HG03520 (cell line): ENCODE measurements at regions not wholly inside any gene's neighbourhood (a gene's known extent, or its start where the extent isn't known, plus 50 kb on each side); places are given as distances from the start of the nearest gene placed in this dataset.

ENCODE experiments used
- ATAC-seq: cut with Tn5 transposase; IDR thresholded peaks from one replicate; pipeline ENCODE4 v1.9.1; 2021; ENCODE audit warnings: mild to moderate bottlenecking, moderate library complexity; ENCODE audit not compliant: unreplicated experiment

DNA sequence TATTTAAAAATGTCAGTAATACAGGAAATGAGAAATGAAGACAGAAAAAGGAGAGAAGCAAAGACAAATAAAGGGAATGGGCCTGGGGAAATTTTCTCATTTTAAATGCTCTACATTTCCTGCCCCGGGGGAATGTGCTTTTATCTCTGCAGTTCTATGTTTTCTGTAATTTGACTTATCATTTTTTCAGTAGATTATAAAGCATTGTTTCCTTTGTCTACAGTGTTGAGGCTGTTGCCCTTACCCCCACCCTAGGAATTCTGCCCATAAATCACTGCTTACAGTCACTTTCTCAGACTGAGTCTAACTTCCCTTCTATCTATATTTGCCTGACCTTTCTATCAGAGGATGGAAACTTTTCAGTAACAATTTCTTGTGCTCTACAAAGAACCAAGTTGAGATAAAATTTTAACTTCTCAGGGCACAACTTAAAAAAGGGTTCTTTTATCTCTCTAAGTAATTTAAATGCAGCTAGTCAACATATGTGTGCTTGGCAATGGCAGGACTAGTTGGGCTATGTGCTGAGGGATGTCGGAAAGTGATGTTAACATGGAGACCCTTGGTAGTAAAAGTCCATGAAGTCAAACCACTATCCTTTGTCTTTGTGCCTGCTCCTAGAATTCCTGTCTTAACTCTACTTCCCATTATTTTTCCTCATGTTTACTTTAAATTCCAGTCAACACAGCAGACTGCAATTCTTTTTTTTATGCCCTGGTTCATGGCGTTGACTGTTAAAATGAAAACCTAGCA, 146.5 kb upstream of the MMADHC start:
- no peak for ATAC-seq

DNA sequence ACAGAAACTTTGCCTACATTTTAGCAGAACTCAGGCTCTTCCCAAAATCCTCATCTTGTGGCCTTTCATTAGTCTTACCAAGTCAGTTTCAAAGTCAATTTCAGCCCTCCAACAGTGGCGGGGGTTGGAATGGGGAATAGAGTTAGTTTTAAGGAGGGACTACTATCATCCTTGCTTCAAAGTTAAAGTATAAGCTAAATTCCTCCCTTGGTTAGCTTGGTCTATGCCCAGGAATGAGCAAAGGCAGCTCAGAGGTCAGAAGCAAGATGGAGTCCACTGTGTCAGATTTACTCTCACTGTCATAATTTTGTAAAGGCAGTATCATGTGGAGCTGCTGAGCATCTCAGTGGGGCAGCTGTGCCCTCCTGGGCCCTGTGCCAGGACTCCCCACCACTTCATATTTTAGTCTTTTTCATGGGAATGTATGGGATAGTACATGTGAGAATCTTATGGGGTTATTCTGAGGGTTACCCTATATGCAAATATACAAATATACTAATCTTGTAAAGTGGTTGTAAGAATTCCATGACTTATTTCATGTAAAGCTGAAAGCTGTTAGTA, 145.2 kb upstream of the MMADHC start:
- ATAC-seq, result no peak

DNA sequence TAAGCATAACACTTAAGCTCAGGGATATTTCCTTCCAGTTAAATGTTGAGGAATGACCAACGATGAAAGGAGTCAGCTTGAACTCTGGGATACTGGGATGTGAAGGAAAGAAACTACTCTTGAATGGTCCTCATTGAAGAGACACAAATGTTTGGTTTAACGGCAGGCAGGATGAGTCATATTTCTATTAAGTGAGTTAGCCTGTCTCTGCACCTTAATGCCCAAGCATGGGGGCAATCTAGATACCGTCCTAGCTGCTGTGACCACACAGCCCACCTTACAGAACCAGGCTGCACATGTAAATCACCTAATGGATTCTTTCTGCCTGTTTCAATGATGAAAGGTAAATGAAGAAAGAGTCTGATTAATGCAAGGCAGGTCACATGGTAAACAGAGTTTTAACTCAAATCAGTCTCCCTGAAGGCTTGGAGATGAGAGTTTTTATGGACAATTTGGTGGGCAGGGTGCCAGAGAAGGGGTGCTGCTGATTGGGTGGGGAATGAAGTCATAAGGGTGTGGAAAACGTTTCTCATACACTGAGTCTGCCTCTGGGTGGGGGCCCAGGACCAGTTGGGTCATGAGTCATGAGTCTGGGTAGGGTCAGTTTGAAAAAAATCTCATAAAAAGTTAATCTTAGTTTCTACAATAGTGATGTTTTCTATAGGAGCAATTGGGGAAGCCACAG, 144.6 kb upstream of the MMADHC start:
- ATAC-seq, result no peak

DNA sequence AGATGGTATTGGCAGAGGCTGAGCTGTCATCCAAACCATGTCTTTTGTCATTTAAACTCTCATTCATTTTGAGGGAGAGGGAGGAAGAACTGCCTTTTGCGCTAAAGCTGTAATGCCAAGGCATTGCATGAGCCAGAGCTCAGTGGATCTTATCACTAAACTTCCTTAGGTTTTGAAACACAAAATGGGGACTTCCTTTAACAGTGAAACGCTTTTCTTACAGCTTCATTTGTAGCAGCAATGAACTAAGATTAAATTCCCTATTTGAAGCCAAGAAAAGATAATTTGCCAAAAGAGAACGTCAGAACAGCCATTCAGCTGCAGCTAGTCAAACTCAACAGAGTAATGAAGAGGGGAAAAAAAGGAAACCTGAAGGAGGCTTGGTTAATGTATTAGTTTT, 143.5 kb upstream of the MMADHC start:
- no peak for ATAC-seq

DNA sequence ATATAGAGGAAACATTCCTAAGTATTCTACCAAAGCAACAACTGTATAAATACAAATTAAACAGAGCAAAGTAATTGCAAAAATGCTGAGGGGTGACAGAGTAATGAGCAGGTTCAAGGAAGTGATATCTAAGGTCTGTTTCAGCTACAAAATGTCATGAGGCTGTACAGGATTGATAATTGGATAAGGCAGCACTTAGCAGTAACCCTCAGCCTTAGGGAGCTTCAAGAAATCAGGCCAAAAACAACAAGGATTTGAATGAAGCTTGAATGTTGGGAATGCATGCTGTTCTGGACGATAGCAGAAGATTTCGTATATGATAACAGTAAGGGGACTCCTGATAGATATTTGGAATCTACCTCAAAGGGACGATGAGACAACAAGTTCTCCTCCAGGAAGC, 142.0 kb upstream of the MMADHC start:
- no peak for ATAC-seq

DNA sequence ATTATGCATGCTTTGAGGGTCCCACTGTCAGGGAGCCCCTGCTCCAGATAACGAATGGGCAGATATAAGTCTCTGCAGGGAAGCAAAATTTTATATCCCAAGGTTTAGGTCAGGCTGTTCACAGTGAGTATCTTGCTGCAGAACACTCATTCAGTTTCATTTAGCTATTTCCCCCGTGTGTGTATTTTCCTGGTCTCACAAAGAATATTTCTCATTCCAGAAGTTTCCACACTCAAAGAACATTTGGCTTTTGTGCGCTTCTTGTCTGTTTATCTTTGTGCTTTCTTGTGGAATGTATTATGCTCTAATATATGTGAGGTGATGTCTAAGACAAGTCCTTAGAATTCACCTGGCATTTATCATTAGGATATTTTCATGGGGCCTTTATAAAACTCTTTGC, 140.4 kb upstream of the MMADHC start:
- ATAC-seq, result no peak

DNA sequence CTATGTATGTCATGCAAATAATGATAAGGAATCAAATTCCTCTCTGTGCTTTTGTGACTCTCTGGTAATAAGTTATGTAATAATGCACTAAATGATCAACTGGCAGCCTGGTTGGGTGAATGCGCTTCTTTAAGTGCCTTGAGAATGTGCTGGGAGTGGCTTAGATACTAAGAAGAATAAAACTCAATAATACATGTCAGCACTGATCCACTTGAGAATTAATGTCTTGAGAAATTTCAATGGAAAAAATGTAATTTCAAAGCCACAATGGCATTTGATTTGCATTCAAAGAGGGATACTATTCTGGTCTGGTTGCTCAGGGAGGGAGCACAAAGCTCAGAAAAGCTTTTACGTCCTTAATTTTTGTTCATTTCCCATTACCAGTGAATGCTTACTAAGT, 137.7 kb upstream of the MMADHC start:
- no peak for ATAC-seq

DNA sequence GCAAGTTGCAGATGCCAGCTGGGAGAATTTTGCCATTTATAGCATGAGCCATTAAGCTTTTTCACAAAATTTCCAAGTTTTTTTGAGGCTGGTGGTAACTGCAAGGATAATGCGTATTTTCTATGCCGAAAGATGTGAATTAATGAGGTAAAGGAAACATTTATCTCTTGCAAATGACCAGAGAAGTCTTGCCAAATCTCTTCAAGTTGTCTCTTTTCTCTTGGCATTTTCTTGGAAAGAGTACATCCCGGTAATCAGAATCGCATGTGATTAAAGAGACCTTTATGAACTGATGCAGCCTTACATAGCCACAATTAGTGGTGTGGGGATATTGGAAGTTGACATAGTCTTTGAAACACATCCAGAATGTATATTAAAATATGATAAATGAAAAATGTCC, 136.5 kb upstream of the MMADHC start:
- ATAC-seq, result no peak

DNA sequence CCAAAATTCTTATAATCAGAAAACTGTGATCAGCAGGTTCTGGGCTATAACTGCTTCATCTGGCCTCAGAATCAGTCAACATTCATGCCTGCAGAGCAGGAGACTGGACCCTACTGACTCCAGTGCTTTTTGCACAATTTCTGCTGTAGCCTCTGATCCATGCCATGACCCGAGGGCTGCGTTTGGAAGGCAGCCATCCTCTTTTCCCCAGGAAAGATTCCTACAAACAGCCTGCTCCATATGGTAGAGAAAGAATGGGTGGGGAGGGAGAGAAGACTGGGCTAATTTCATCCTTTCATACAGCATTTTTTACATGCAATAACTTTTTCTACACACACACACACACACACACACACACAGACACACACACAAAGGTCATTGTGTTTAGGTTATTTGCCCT, 133.0 kb upstream of the MMADHC start:
- ATAC-seq, result no peak

DNA sequence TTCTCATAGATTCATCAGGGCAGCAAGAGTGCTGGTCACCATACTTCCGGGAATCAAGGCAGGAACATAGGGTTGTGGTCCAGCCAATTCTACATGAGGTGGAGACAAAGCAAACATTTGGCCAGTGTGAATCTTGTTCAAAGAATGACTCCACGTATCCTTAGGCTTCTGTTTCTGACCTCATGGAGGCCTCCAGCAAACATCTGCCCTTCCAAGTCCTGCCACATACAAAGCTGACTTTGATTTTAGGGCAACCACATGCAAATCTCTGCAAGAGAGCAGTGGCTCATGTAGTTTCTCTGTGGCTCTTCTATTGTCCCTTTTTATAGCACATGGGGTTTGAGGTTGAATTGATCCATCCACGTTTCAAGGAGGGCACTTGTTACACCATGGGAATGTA, 132.1 kb upstream of the MMADHC start:
- no peak for ATAC-seq

DNA sequence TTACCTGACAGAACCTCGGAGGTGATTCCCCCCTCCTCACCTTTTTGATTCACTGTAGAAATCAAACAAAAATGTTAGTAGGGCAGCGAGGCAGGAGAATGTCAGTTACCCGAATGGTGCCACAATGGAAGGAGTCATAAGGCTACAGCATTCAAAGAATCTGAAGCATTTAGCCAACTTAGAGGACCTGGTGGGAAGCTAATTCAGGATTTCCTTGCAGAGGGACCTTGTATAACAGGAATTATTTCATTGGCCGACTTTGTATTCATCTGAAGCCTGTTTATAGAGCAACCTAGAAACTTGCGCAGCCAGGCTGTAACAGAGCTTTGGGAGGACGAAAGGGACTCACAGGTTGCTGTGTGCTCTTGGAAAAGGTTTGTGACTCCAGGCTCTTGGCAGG, 129.1 kb upstream of the MMADHC start:
- no peak for ATAC-seq

DNA sequence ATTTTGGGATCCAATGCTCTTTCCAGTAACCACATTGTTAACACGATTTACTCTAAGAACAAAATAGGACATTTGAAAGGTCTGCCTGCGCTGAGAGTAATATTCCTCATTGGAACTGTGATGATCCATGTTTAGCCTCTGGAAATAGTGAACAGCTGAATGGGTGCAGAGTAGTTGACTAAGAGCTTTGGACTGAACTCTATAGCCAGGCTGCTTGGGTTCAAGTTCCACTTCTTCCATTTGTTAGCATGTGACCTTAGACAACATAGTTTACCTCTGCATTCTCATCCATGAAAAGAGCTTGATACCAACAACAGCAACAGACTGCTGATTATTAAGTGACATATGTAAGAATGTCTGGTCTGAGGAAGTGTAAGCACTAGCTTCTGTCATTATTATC, 128.3 kb upstream of the MMADHC start:
- ATAC-seq, result no peak

DNA sequence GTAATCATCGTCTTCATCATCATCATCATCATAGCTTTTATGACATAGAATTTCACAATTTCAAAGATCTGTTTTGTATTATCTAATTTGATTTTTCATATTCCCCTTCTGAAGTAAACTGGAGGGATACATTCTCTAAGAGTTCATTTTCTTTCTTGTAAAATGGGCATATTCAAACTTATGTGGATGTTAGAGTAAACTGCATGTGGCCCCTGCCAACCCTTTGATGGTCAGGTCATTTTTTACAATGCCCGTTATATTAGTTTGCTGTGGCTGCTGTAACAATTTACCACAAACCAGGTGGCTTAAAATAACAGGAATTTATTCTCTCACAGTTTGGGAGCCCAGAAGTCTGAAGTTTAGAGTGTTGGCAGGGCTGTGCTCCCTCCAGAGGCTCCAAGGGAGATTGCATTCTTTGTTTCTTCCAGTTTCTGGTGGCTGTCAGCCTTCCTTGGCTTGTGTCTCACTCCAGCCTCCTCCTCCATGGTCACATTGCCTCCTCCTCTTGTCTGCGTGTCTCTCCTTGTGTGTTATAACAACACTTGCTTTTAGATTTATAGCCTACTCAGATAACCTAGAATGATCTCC, 127.5 kb upstream of the MMADHC start:
- no peak for ATAC-seq

DNA sequence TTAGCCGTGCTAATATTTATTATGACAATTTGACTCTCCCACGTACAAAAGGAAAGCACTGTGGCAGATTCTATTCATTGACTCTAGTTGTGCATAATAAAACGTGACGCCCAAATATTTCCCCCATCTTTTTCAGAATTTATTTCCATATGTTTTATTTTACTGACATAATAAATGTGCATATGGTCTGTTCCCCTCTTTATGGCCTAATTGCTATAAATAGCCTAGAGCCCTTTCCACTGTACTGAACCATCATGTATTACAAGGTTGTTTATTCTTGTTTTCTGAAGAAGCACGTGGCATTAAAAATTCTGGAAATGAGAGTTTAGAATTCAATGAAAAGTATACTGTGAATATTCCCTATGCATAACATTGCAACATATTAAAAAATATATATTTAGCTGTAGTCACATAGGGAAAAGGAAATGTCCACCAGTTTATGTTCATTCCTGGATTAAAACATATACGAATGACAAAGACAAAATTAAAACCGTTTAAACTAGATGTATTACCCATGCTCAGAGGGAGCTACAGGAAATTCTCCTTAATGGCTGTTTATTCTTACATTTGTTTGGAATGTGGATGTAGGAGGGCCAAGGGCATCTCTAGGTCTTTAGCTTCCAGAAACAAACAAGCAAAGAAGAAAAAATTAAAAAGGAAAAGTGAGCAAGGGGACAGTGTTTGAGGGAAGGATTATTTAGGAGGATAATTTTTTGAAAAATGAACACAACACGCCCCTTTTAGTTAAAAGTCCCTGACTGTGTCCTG, 122.1 kb upstream of the MMADHC start:
- ATAC-seq, result no peak

DNA sequence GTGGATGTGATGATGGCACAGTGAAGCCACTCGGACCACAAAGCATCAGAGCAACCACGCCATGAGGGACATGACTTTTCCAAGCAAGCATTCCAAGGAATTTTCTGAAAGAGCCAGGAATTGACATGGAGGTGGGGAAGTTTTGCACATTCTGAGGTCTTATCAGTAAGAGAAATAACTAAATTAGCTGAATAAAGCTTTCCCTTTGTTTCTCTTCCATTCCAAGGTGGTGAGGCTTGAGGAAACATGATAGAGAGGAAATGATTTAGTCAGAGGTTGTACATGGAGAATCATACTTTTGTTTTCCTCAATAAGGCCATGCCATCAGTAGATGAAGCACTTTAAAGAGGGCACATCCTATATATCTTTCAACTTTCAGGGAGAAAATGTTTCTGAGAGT, 115.7 kb upstream of the MMADHC start:
- no peak for ATAC-seq

DNA sequence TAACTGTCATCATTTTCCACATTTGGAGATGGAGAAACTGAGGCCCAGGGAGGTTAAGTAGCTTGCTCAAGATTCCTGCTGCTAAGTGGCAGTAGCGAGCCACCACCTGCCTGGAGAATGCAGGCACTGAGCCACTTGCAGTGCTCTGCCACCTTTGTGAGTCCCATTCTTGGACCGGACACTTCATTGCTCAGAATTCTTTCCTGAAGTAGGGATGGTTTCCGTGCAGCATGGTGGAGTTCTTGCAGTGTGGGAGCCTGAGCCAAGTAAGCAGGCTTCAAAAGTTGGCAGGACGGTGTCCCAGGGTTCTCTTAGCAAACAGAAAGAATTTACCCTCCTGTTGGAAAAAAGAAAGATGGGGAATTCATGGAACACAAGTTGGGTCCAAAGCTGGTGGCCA, 115.0 kb upstream of the MMADHC start:
- ATAC-seq, result no peak

DNA sequence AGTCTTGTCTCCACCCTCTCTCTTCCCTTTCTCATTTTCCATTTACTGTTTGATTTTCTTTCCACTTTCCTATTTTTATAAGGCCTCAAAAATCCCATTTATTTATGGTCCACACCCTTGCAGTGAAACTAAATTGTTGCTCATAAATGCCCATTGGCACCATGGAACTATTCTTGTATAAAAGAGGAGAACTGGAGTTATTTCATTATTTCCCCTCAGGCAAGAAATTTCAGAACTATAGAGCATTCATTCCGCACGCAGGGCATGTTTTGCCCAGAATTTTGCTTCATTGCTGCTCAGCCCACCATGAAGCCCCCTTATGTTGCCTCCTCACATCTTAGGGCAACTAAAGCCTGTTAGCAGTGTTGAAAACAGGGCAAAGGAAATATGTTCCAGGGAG, 113.7 kb upstream of the MMADHC start:
- ATAC-seq, result no peak

DNA sequence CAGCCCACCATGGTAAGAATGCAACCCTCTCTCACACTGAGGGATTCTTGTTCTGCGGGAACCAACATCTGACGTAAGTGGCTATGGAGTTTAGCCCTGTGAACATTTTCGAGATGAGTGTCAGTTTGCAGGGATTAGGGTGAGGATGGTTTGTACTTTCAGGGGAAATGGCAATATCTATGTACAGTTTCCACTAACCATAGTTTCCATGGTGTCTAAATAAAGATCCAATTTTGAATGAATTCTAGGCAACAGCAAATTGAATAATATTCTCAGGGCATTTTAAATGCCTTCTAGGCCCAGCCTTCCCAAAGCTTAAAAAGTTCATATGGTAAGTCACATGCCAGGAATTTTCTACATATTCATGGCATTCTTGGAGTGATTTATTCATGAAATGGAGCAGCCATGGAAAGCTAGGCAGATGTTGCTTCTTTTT, 105.4 kb upstream of the MMADHC start:
- no peak for ATAC-seq

DNA sequence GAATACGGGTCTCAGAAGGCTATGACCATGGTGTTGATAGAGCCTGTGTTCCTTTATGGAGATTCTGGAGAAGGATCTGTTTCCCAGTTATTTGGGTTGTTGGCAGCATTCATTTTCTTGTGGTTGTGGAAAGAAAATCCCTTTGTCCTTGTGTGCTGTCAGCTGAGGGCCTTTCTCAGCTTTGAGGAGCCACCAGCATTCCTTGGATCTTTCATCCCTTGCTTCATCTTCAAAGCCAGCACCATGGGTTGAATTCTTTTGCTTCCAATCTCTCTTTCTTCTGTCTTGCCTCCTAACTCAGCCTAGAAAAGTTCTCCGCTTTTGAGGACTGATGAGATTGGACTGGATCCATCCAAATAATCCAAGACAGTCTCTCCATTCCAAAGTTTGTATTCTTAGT, 103.2 kb upstream of the MMADHC start:
- no peak for ATAC-seq

DNA sequence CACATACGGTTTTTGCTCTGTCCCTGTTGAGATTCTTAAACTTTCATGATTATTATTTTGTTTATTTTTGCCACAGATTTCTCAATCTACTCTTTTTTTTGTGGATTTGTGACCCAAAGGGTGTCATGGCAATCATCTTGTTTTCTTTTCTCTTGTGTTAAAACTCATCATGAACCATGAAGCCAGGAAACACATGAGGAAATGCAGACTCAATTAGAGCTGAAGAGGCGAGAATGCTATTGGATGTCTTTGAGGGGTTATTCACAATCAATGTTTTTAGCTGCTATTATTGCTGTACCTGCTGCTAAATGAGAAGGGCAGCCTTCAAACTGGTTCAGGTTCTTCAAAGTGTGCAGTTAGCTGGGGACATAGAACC, 99.5 kb upstream of the MMADHC start:
- no peak for ATAC-seq
